ENCODE measurements at regions not wholly inside any gene's neighbourhood (a gene's known extent, or its start where the extent isn't known, plus 50 kb on each side); places are given as distances from the start of the nearest gene placed in this dataset.

DNA sequence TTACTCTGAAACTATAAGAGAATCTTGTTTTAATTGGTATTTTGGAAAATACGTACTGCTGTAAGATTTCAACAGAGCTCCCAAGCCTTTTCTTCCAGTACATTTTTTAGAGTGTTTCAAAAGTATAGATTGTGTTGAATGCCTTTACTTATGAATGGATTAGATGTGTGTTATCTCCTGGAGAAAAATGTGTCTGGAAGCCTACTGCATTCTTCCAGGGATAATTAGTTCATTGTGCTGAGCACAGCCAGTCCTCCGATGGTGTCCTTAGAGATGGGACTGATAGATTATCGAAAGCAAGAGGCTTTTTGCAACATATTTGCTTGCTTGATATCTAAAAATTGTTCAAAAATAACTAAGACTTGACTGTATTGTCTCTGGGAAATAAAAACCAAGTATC is 114.2 kb downstream of the PLEKHG1 start:
- CTCF ChIA-PET, result no interaction called here
- Mint-ChIP-seq H3K27me3 (no peaks in the 10 kb centered on the region), H3K27ac (no peak overlapping the region), H3K4me1 (peaks cover 53% of the 10 kb centered on the region), H3K4me3 (no peak overlapping the region), H3K9me3 (no peaks in the 10 kb centered on the region), H3K36me3 (ENCODE audit: low read depth) (peaks cover 55% of the 10 kb centered on the region)
- DNase-seq (no peak), ATAC-seq (ENCODE audit: low read depth) (no peak)
- TF ChIP-seq, protein P1, sequence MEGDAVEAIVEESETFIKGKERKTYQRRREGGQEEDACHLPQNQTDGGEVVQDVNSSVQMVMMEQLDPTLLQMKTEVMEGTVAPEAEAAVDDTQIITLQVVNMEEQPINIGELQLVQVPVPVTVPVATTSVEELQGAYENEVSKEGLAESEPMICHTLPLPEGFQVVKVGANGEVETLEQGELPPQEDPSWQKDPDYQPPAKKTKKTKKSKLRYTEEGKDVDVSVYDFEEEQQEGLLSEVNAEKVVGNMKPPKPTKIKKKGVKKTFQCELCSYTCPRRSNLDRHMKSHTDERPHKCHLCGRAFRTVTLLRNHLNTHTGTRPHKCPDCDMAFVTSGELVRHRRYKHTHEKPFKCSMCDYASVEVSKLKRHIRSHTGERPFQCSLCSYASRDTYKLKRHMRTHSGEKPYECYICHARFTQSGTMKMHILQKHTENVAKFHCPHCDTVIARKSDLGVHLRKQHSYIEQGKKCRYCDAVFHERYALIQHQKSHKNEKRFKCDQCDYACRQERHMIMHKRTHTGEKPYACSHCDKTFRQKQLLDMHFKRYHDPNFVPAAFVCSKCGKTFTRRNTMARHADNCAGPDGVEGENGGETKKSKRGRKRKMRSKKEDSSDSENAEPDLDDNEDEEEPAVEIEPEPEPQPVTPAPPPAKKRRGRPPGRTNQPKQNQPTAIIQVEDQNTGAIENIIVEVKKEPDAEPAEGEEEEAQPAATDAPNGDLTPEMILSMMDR (IDR thresholded peaks at IDR 0.05), result no peak
- POLR2A ChIA-PET, result interaction anchor here (1.3 kb wide), 1 partner anchor 114 kb away, joined by 6 read pairs; the partner anchor contains the start of gene PLEKHG1
- intact Hi-C loops (cut with micrococcal nuclease), result no loop called here

DNA sequence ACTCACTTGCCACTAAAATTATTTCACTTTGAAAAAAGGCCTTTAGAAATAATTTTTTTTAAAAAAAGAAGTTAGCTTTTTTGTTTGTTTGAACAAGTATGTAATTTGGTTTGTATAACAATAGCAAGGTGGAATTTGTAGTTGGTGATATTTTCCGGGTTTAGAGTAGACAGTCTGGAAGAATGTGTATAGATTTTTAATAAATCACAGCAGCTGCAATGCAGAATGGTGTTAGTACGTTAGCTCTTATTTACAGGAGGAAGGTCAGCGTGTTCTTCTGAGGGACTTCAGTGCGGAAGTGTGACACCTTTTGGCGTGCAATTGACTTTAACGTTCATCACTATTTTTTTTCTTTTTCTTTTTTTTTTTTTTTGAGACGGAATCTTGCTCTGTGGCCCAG is 115.4 kb downstream of the PLEKHG1 start:
- no peaks in the 10 kb centered on the region for H3K27me3 Mint-ChIP-seq
- intact Hi-C loops (cut with micrococcal nuclease), result no loop called here
- H3K36me3 Mint-ChIP-seq (ENCODE audit: low read depth), result peaks cover 50% of the 10 kb centered on the region
- DNase-seq (no peak), ATAC-seq (ENCODE audit: low read depth) (no peak)
- CTCF ChIA-PET, result interaction anchor here (1.4 kb wide), 1 partner anchor 114 kb away, joined by 5 read pairs; no protein-coding TSS in a partner anchor
- POLR2A ChIA-PET, result interaction anchor here (1.3 kb wide), 1 partner anchor 115 kb away, joined by 6 read pairs; the partner anchor contains the start of gene PLEKHG1
- H3K27ac Mint-ChIP-seq, result no peak overlapping the region
- TF ChIP-seq, protein P1 (IDR thresholded peaks at IDR 0.05), result no peak
- no peaks in the 10 kb centered on the region for H3K9me3 Mint-ChIP-seq
- no peak overlapping the region for H3K4me3 Mint-ChIP-seq
- H3K4me1 Mint-ChIP-seq, result peaks cover 60% of the 10 kb centered on the region

DNA sequence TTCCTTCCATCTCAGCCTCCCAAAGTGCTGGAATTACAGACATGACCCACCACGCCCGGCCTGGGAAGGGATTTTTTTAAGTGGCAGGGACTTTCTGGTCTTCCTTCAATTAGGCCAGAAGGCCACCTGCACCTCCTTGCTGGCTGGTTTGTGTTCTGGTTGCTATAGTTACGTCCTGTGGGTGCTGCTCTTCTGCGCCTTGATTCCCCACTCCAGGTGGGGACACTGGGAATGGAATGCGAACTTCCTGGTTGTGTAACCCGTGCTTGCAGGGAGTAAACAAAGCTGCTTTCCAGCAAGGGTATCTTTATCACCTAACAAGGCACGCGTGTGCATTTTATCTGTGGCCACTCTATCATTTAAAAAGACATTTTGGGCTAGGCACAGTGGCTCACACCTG is 117.7 kb downstream of the PLEKHG1 start:
- ATAC-seq (ENCODE audit: low read depth) (no peak), DNase-seq (no peak)
- CTCF ChIA-PET, result no interaction called here
- TF ChIP-seq, protein P1 (IDR thresholded peaks at IDR 0.05), result no peak
- Mint-ChIP-seq H3K9me3 (no peaks in the 10 kb centered on the region), H3K36me3 (ENCODE audit: low read depth) (peaks cover 41% of the 10 kb centered on the region), H3K4me3 (no peak overlapping the region), H3K4me1 (peaks cover 57% of the 10 kb centered on the region), H3K27ac (no peak overlapping the region), H3K27me3 (no peaks in the 10 kb centered on the region)
- POLR2A ChIA-PET, result no interaction called here
- intact Hi-C loops (cut with micrococcal nuclease), result no loop called here

DNA sequence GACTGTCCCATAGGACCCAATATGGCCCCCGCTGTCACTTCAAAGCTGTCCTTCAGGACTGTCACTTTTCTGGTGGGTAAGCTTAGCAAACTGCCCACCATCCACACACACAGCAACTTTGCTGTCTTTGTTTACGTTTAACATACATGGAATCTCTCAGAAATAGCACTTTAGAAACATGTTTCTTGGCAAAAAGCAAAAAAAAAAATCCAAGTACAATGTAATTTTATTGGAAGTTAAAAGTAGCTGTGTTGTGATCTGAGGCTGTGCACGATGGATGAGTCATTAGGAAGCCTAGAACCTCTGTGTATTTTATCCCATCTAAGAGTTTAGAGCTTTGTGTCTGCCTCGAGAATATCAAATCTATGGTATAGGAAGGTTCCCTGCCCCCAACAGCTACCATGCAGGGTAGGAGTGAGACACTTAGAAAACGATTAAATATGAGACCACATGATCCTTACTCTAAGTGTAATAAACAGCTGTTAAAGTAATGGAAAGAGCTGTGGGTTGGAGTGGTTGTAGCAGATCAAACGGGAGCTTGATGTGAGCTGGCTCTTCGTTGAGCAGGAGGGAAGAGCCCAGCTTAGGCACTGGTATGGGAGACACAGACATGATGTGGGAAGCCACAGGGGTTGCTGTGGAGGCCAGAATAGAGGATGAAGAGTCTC is 119.5 kb downstream of the PLEKHG1 start:
- CTCF ChIA-PET, result interaction anchor here (0.9 to 2.3 kb wide), 4 partner anchors 22 to 301 kb away, joined by 3 to 5 read pairs (median 4); no protein-coding TSS in a partner anchor
- intact Hi-C loops (cut with micrococcal nuclease), result no loop called here
- H3K27ac Mint-ChIP-seq, result no peak overlapping the region
- H3K4me1 Mint-ChIP-seq, result peaks cover 63% of the 10 kb centered on the region
- H3K9me3 Mint-ChIP-seq, result no peaks in the 10 kb centered on the region
- no peak overlapping the region for H3K4me3 Mint-ChIP-seq
- H3K36me3 Mint-ChIP-seq (ENCODE audit: low read depth), result peaks cover 33% of the 10 kb centered on the region
- POLR2A ChIA-PET, result interaction anchor here (0.7 to 3.4 kb wide), 8 partner anchors 15 to 119 kb away, joined by 3 to 15 read pairs (median 6); no protein-coding TSS in a partner anchor
- H3K27me3 Mint-ChIP-seq, result no peaks in the 10 kb centered on the region
- TF ChIP-seq, protein P1 (IDR thresholded peaks at IDR 0.05), result no peak
- DNase-seq (no peak), ATAC-seq (ENCODE audit: low read depth) (no peak)

DNA sequence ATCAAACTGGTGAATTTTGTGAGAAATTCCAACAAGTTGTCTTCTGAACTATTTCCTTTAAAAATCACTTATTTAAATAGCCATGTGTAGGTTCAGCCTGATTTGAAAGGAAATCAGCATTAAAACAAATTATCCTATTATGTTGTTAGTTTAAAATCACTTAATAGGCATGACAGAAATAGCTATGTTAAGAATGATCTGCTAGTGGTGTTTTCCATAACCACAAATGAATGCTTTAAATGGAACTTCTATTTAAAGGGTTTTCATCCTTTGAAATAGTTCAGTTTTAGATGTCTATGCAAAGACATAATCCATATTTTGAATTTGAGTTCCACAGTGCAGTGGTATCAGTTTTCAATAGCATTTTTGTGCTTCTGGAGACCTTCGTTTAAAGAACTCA is 120.1 kb downstream of the PLEKHG1 start:
- H3K4me3 Mint-ChIP-seq, result no peak overlapping the region
- peaks cover 34% of the 10 kb centered on the region for H3K36me3 Mint-ChIP-seq (ENCODE audit: low read depth)
- peaks cover 66% of the 10 kb centered on the region for H3K4me1 Mint-ChIP-seq
- DNase-seq (no peak), ATAC-seq (ENCODE audit: low read depth) (no peak)
- no peak overlapping the region for H3K27ac Mint-ChIP-seq
- no peaks in the 10 kb centered on the region for H3K9me3 Mint-ChIP-seq
- H3K27me3 Mint-ChIP-seq, result no peaks in the 10 kb centered on the region
- TF ChIP-seq, protein P1 (IDR thresholded peaks at IDR 0.05), result no peak
- ChIA-PET POLR2A (interaction anchor here (0.8 to 3.4 kb wide), 6 partner anchors 15 to 119 kb away, joined by 3 to 15 read pairs (median 8); no protein-coding TSS in a partner anchor), CTCF (interaction anchor here (0.9 to 2.3 kb wide), 3 partner anchors 24 to 302 kb away, joined by 3 to 5 read pairs (median 4); no protein-coding TSS in a partner anchor)
- intact Hi-C loops (cut with micrococcal nuclease), result loop anchor here (1.0 to 5.0 kb wide), 4 partner anchors 21 to 123 kb away; partner anchors contain the start of gene PLEKHG1
